Left ventricle myocardium superior (tissue), 1 donor: ENCODE measurements at regions not wholly inside any gene's neighbourhood (a gene's known extent, or its start where the extent isn't known, plus 50 kb on each side); places are given as distances from the start of the nearest gene placed in this dataset.

Experiments
- ATAC-seq: fragments of 200-7000 bp; cut with Tn5 transposase; one replicate; pipeline ENCODE4 v1.9.1; 2020; ENCODE audit warnings: mild to moderate bottlenecking, moderate library complexity
- DNase-seq: peaks from one replicate; pipeline ENCODE4 v3.0.0-alpha.2; 2020
- intact Hi-C: fragments of 100-400 bp; cut with micrococcal nuclease; formaldehyde crosslinking; loops from one replicate; pipeline ENCODE4 v1.11.0; 2022
- donor health status: DM: no; HTN: yes; CAD: no; lungs with severe emphysema.

GRCh38 chr12:78721906-78722305 lies 142.7 kb upstream of the SYT1 start:
- ATAC-seq: no peak
- intact Hi-C loops: no loop called here
- no peak for DNase-seq

- DNase-seq: no peak
- intact Hi-C loops: no loop called here
- no peak for ATAC-seq
Measured at GRCh38 chr12:78725033-78725432, 139.5 kb upstream of the SYT1 start.

- ATAC-seq: no peak
- DNase-seq: no peak
- intact Hi-C loops: no loop called here
Measured at GRCh38 chr12:78725951-78726580, 138.5 kb upstream of the SYT1 start.

- ATAC-seq (no peak), DNase-seq (no peak)
- intact Hi-C loops: no loop called here
Measured at GRCh38 chr12:78726854-78727253, 137.7 kb upstream of the SYT1 start.

GRCh38 chr12:78732481-78732880 lies 132.1 kb upstream of the SYT1 start:
- ATAC-seq (no peak), DNase-seq (no peak)
- intact Hi-C loops: no loop called here

GRCh38 chr12:78739653-78740052 lies 124.9 kb upstream of the SYT1 start:
- intact Hi-C loops: no loop called here
- DNase-seq (no peak), ATAC-seq (no peak)

GRCh38 chr12:78746001-78746400 lies 118.6 kb upstream of the SYT1 start:
- ATAC-seq (no peak), DNase-seq (no peak)
- intact Hi-C loops: no loop called here

GRCh38 chr12:78753058-78753457 lies 111.5 kb upstream of the SYT1 start:
- ATAC-seq (no peak), DNase-seq (no peak)
- intact Hi-C loops: no loop called here

- ATAC-seq: no peak
- DNase-seq: no peak
- intact Hi-C loops: no loop called here
Measured at GRCh38 chr12:78756936-78757335, 107.6 kb upstream of the SYT1 start.

GRCh38 chr12:78759367-78759766 lies 105.2 kb upstream of the SYT1 start:
- ATAC-seq: no peak
- intact Hi-C loops: no loop called here
- no peak for DNase-seq

GRCh38 chr12:78760906-78761305 lies 103.7 kb upstream of the SYT1 start:
- DNase-seq (no peak), ATAC-seq (no peak)
- intact Hi-C loops: no loop called here

GRCh38 chr12:78764913-78765312 lies 99.7 kb upstream of the SYT1 start:
- no peak for DNase-seq
- intact Hi-C loops: no loop called here
- no peak for ATAC-seq

- DNase-seq (no peak), ATAC-seq (no peak)
- intact Hi-C loops: no loop called here
Measured at GRCh38 chr12:78767264-78767981, 97.2 kb upstream of the SYT1 start.

- DNase-seq (no peak), ATAC-seq (no peak)
- intact Hi-C loops: no loop called here
Measured at GRCh38 chr12:78778339-78778738, 86.2 kb upstream of the SYT1 start.

- intact Hi-C loops: no loop called here
- ATAC-seq: no peak
- DNase-seq: no peak
Measured at GRCh38 chr12:78787576-78787975, 77.0 kb upstream of the SYT1 start.

- ATAC-seq (no peak), DNase-seq (no peak)
- intact Hi-C loops: no loop called here
Measured at GRCh38 chr12:78790148-78790547, 74.4 kb upstream of the SYT1 start.

- intact Hi-C loops: no loop called here
- ATAC-seq: no peak
Measured at GRCh38 chr12:78792052-78792698, 72.4 kb upstream of the SYT1 start.

GRCh38 chr12:78793491-78793890 lies 71.1 kb upstream of the SYT1 start:
- intact Hi-C loops: no loop called here
- DNase-seq (no peak), ATAC-seq (no peak)

More at GRCh38 chr12:78792052-78792698, 72.4 kb upstream of the SYT1 start:
- DNase-seq: no peak

- no peak for DNase-seq
- ATAC-seq: no peak
- intact Hi-C loops: no loop called here
Measured at GRCh38 chr12:78793982-78794381, 70.6 kb upstream of the SYT1 start.

- intact Hi-C loops: no loop called here
- ATAC-seq (no peak), DNase-seq (no peak)
Measured at GRCh38 chr12:78795934-78796445, 68.6 kb upstream of the SYT1 start.
